ENCODE measurements at regions not wholly inside any gene's neighbourhood (a gene's known extent, or its start where the extent isn't known, plus 50 kb on each side); places are given as distances from the start of the nearest gene placed in this dataset.
A peak's percentile ranks its signal among the peaks of the same experiment; 100 is the strongest.

- peak; percentile 8 for DNase-seq (ENCODE audit: insufficient read length)
- no peak for FAIRE-seq
- TF ChIP-seq POLR2A (IDR thresholded peaks at IDR 0.05; ENCODE audit: low read depth, low read length) = no peak
- no peak for TF ChIP-seq POLR2AphosphoS5 (IDR thresholded peaks at IDR 0.05; ENCODE audit: low read depth, low read length)
- TF ChIP-seq TAF1 (IDR thresholded peaks at IDR 0.05; ENCODE audit: borderline replicate concordance, low read depth, low read length) = no peak
Observed at GRCh38 chr16:11401161-11402050, 56.1 kb downstream of the RMI2 start.

GRCh38 chr16:11402051-11402744, 56.9 kb downstream of the RMI2 start:
- TF ChIP-seq POLR2A (IDR thresholded peaks at IDR 0.05; ENCODE audit: low read depth, low read length) = no peak
- no peak for TF ChIP-seq POLR2AphosphoS5 (IDR thresholded peaks at IDR 0.05; ENCODE audit: low read depth, low read length)
- TF ChIP-seq TAF1 (IDR thresholded peaks at IDR 0.05; ENCODE audit: borderline replicate concordance, low read depth, low read length) = no peak
- FAIRE-seq (no peak), DNase-seq (ENCODE audit: insufficient read length) (peak; percentile 18)

- TF ChIP-seq POLR2AphosphoS5 (IDR thresholded peaks at IDR 0.05; ENCODE audit: low read depth, low read length) (no peak), TAF1 (IDR thresholded peaks at IDR 0.05; ENCODE audit: borderline replicate concordance, low read depth, low read length) (no peak), POLR2A (IDR thresholded peaks at IDR 0.05; ENCODE audit: low read depth, low read length) (no peak)
- FAIRE-seq (no peak), DNase-seq (ENCODE audit: insufficient read length) (peak; percentile 10)
Observed at GRCh38 chr16:11402745-11403533, 57.7 kb downstream of the RMI2 start.

- FAIRE-seq (no peak), DNase-seq (ENCODE audit: insufficient read length) (peak; percentile 1)
- TF ChIP-seq POLR2A (IDR thresholded peaks at IDR 0.05; ENCODE audit: low read depth, low read length) = no peak
- no peak for TF ChIP-seq POLR2AphosphoS5 (IDR thresholded peaks at IDR 0.05; ENCODE audit: low read depth, low read length)
- TF ChIP-seq TAF1 (IDR thresholded peaks at IDR 0.05; ENCODE audit: borderline replicate concordance, low read depth, low read length) = no peak
Observed at GRCh38 chr16:11403534-11403795, 58.2 kb downstream of the RMI2 start.

GRCh38 chr16:11403920-11404319, 58.7 kb downstream of the RMI2 start:
- DNase-seq (ENCODE audit: insufficient read length) (peak; percentile 2), FAIRE-seq (no peak)
- TF ChIP-seq TAF1 (IDR thresholded peaks at IDR 0.05; ENCODE audit: borderline replicate concordance, low read depth, low read length) (no peak), POLR2AphosphoS5 (IDR thresholded peaks at IDR 0.05; ENCODE audit: low read depth, low read length) (no peak), POLR2A (IDR thresholded peaks at IDR 0.05; ENCODE audit: low read depth, low read length) (no peak)

GRCh38 chr16:11404603-11405002, 59.3 kb downstream of the RMI2 start:
- no peak for FAIRE-seq
- no peak for TF ChIP-seq TAF1 (IDR thresholded peaks at IDR 0.05; ENCODE audit: borderline replicate concordance, low read depth, low read length)
- TF ChIP-seq POLR2A (IDR thresholded peaks at IDR 0.05; ENCODE audit: low read depth, low read length) = no peak
- TF ChIP-seq POLR2AphosphoS5 (IDR thresholded peaks at IDR 0.05; ENCODE audit: low read depth, low read length) = no peak
- DNase-seq (ENCODE audit: insufficient read length) = peak; percentile 5

GRCh38 chr16:11405331-11406176, 60.3 kb downstream of the RMI2 start:
- TF ChIP-seq TAF1 (IDR thresholded peaks at IDR 0.05; ENCODE audit: borderline replicate concordance, low read depth, low read length) (no peak), POLR2AphosphoS5 (IDR thresholded peaks at IDR 0.05; ENCODE audit: low read depth, low read length) (no peak), POLR2A (IDR thresholded peaks at IDR 0.05; ENCODE audit: low read depth, low read length) (no peak)
- FAIRE-seq = no peak
- peak; percentile 40 for DNase-seq (ENCODE audit: insufficient read length)

- TF ChIP-seq POLR2A (IDR thresholded peaks at IDR 0.05; ENCODE audit: low read depth, low read length) = no peak
- TF ChIP-seq TAF1 (IDR thresholded peaks at IDR 0.05; ENCODE audit: borderline replicate concordance, low read depth, low read length) = no peak
- TF ChIP-seq POLR2AphosphoS5 (IDR thresholded peaks at IDR 0.05; ENCODE audit: low read depth, low read length) = no peak
- FAIRE-seq = no peak
Observed at GRCh38 chr16:11406177-11406560, 60.9 kb downstream of the RMI2 start.

GRCh38 chr16:11407047-11407982, 62.1 kb downstream of the RMI2 start:
- peak; percentile 55 for DNase-seq (ENCODE audit: insufficient read length)
- peak; percentile 92 for FAIRE-seq

More at GRCh38 chr16:11406177-11406560, 60.9 kb downstream of the RMI2 start:
- DNase-seq (ENCODE audit: insufficient read length) = no peak

GRCh38 chr16:11408216-11408615, 63.0 kb downstream of the RMI2 start:
- FAIRE-seq (no peak), DNase-seq (ENCODE audit: insufficient read length) (no peak)
- TF ChIP-seq TAF1 (IDR thresholded peaks at IDR 0.05; ENCODE audit: borderline replicate concordance, low read depth, low read length) = no peak
- TF ChIP-seq POLR2A (IDR thresholded peaks at IDR 0.05; ENCODE audit: low read depth, low read length) = no peak
- no peak for TF ChIP-seq POLR2AphosphoS5 (IDR thresholded peaks at IDR 0.05; ENCODE audit: low read depth, low read length)

More at GRCh38 chr16:11407047-11407982, 62.1 kb downstream of the RMI2 start:
- TF ChIP-seq TAF1 (IDR thresholded peaks at IDR 0.05; ENCODE audit: borderline replicate concordance, low read depth, low read length) (no peak), POLR2AphosphoS5 (IDR thresholded peaks at IDR 0.05; ENCODE audit: low read depth, low read length) (no peak), POLR2A (IDR thresholded peaks at IDR 0.05; ENCODE audit: low read depth, low read length) (no peak)

All from GM12892 (cell line).